Prostate gland (tissue), 2 donors: ENCODE measurements at regions not wholly inside any gene's neighbourhood (a gene's known extent, or its start where the extent isn't known, plus 50 kb on each side); places are given as distances from the start of the nearest gene placed in this dataset.

Source experiments
- POLR2A ChIP-seq: fragments of 450-650 bp; IDR thresholded peaks from one replicate; pipeline ENCODE4 v1.6.1; 2016; ENCODE audit warnings: antibody characterized with exemption, mild to moderate bottlenecking
- TF ChIP-seq, protein P1 (sequence below), 4 experiments: fragments of 200-600 bp in 2 of 4; fragments of 450-650 bp in 2 of 4; sonication (generic) in 2 of 4; IDR thresholded peaks; 1 replicate in 3 of 4; 2 replicates in 1 of 4; pipeline ENCODE4 v1.5.1; 2016 to 2019; ENCODE audit warnings: antibody characterized with exemption in 4 of 4, mild to moderate bottlenecking in 2 of 4, moderate library complexity in 2 of 4

DNA sequence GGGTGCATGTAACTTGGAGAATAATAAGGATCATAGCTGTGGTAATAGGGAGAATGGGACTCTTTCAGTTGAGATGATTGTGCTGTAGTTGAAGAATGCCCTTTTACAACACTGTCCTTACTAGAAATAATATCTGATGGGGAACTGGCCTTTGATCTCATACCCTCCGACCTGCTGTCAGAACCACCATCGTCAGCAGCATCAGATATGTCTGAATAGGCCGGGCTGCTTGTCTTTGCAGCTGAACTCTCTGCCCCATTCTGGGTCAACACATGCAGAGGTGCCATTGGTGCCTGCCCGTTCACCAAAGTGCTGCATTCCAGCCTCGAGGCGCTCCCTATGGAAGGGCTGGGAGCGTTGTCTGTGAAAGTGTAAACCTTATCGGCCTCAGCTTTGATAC is 99.1 kb downstream of the ZNF608 start:
- TF ChIP-seq, protein P1, sequence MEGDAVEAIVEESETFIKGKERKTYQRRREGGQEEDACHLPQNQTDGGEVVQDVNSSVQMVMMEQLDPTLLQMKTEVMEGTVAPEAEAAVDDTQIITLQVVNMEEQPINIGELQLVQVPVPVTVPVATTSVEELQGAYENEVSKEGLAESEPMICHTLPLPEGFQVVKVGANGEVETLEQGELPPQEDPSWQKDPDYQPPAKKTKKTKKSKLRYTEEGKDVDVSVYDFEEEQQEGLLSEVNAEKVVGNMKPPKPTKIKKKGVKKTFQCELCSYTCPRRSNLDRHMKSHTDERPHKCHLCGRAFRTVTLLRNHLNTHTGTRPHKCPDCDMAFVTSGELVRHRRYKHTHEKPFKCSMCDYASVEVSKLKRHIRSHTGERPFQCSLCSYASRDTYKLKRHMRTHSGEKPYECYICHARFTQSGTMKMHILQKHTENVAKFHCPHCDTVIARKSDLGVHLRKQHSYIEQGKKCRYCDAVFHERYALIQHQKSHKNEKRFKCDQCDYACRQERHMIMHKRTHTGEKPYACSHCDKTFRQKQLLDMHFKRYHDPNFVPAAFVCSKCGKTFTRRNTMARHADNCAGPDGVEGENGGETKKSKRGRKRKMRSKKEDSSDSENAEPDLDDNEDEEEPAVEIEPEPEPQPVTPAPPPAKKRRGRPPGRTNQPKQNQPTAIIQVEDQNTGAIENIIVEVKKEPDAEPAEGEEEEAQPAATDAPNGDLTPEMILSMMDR (IDR thresholded peaks at IDR 0.05): no peak
- TF ChIP-seq POLR2A: no peak
